ENCODE measurements at regions not wholly inside any gene's neighbourhood (a gene's known extent, or its start where the extent isn't known, plus 50 kb on each side); places are given as distances from the start of the nearest gene placed in this dataset.

DNA sequence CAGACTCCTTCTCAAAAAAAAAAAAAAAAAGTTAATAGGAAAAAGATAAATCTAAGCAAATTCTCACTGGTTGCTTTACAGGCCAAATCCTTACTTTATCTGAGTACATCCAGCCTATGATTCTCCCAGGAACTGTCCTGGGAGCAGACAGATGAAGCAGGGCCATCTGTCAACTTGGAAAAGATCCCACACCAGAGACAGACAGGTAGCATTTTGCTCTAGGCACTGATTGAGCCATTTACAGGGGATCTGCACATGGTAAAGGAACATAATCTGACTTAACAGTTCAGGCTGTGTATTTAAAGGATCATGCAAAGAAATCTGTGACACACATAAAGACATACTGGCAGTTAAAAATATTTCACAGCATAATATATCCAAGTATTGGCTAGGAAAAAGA is 1006.5 kb downstream of the TBL1XR1 start:
- Mint-ChIP-seq H3K4me1 (peaks cover 19% of the 10 kb centered on the region), H3K27ac (peak overlapping the region; percentile 59; the same call in 1 of the 2 replicates), H3K9me3 (peaks cover 17% of the 10 kb centered on the region), H3K27me3 (ENCODE audit: low read depth) (no peaks in the 10 kb centered on the region), H3K4me3 (no peak overlapping the region), H3K36me3 (no peaks in the 10 kb centered on the region)
- no peak for DNase-seq (ENCODE audit: low spot score)
- ChIA-PET CTCF (no interaction called here), POLR2A (no interaction called here)
- no peak for ATAC-seq
- no peak for TF ChIP-seq CREB1 (CRISPR knock-in tag; IDR thresholded peaks at IDR 0.05)
- TF ChIP-seq NFYB (CRISPR knock-in tag; conservative IDR thresholded peaks at IDR 0.05; ENCODE audit: low read depth), result no peak
- TF ChIP-seq, protein P1, sequence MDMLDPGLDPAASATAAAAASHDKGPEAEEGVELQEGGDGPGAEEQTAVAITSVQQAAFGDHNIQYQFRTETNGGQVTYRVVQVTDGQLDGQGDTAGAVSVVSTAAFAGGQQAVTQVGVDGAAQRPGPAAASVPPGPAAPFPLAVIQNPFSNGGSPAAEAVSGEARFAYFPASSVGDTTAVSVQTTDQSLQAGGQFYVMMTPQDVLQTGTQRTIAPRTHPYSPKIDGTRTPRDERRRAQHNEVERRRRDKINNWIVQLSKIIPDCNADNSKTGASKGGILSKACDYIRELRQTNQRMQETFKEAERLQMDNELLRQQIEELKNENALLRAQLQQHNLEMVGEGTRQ (CRISPR knock-in tag; IDR thresholded peaks at IDR 0.05), result no peak
- no peak for TF ChIP-seq MYBL2 (CRISPR knock-in tag; IDR thresholded peaks at IDR 0.05)
- TF ChIP-seq, protein P2, sequence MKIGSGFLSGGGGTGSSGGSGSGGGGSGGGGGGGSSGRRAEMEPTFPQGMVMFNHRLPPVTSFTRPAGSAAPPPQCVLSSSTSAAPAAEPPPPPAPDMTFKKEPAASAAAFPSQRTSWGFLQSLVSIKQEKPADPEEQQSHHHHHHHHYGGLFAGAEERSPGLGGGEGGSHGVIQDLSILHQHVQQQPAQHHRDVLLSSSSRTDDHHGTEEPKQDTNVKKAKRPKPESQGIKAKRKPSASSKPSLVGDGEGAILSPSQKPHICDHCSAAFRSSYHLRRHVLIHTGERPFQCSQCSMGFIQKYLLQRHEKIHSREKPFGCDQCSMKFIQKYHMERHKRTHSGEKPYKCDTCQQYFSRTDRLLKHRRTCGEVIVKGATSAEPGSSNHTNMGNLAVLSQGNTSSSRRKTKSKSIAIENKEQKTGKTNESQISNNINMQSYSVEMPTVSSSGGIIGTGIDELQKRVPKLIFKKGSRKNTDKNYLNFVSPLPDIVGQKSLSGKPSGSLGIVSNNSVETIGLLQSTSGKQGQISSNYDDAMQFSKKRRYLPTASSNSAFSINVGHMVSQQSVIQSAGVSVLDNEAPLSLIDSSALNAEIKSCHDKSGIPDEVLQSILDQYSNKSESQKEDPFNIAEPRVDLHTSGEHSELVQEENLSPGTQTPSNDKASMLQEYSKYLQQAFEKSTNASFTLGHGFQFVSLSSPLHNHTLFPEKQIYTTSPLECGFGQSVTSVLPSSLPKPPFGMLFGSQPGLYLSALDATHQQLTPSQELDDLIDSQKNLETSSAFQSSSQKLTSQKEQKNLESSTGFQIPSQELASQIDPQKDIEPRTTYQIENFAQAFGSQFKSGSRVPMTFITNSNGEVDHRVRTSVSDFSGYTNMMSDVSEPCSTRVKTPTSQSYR (CRISPR knock-in tag; IDR thresholded peaks at IDR 0.05), result no peak
- no peak for TF ChIP-seq FOXK1 (CRISPR knock-in tag; IDR thresholded peaks at IDR 0.05)
- no peak for TF ChIP-seq ZNF396 (CRISPR knock-in tag; IDR thresholded peaks at IDR 0.05; ENCODE audit: borderline replicate concordance)
- TF ChIP-seq NFATC4 (CRISPR knock-in tag; IDR thresholded peaks at IDR 0.05), result no peak
- TF ChIP-seq EMX1 (CRISPR knock-in tag; IDR thresholded peaks at IDR 0.05), result no peak
- TF ChIP-seq ZNF317 (CRISPR knock-in tag; IDR thresholded peaks at IDR 0.05; ENCODE audit: borderline replicate concordance, low read depth), result no peak
- TF ChIP-seq TEAD4 (CRISPR knock-in tag; IDR thresholded peaks at IDR 0.05), result no peak
- TF ChIP-seq FOXJ3 (CRISPR knock-in tag; IDR thresholded peaks at IDR 0.05; ENCODE audit: borderline replicate concordance), result no peak
- TF ChIP-seq RORB (CRISPR knock-in tag; IDR thresholded peaks at IDR 0.05), result no peak
- TF ChIP-seq, protein P3, sequence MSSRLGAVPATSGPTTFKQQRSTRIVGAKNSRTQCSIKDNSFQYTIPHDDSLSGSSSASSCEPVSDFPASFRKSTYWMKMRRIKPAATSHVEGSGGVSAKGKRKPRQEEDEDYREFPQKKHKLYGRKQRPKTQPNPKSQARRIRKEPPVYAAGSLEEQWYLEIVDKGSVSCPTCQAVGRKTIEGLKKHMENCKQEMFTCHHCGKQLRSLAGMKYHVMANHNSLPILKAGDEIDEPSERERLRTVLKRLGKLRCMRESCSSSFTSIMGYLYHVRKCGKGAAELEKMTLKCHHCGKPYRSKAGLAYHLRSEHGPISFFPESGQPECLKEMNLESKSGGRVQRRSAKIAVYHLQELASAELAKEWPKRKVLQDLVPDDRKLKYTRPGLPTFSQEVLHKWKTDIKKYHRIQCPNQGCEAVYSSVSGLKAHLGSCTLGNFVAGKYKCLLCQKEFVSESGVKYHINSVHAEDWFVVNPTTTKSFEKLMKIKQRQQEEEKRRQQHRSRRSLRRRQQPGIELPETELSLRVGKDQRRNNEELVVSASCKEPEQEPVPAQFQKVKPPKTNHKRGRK (CRISPR knock-in tag; IDR thresholded peaks at IDR 0.05; ENCODE audit: borderline replicate concordance), result no peak
- TF ChIP-seq, protein P4, sequence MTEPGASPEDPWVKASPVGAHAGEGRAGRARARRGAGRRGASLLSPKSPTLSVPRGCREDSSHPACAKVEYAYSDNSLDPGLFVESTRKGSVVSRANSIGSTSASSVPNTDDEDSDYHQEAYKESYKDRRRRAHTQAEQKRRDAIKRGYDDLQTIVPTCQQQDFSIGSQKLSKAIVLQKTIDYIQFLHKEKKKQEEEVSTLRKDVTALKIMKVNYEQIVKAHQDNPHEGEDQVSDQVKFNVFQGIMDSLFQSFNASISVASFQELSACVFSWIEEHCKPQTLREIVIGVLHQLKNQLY (CRISPR knock-in tag; IDR thresholded peaks at IDR 0.05), result no peak
- no peak for TF ChIP-seq ZNF263 (CRISPR knock-in tag; IDR thresholded peaks at IDR 0.05; ENCODE audit: low read depth)

DNA sequence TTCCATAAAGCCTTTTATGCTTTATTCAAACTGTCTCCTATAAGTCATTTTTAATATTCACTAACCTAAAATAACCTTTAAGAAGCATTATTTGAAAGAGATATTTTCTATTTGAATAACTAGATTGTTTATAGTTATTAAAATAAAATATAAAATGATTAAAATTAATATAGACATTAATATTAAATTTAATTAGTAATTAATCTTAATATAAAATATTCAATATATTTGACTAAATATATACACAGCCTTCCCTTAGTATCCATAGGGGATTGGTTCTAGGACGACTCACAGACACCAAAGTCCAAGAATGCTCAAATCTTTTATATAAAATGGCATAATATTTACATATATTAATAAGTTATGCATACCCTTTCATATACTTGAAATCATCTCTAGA is 1014.1 kb downstream of the TBL1XR1 start:
- DNase-seq (ENCODE audit: low spot score) (no peak), ATAC-seq (no peak)
- H3K4me1 Mint-ChIP-seq, result peaks cover under 1% of the 10 kb centered on the region
- peak; percentile 95 for TF ChIP-seq HMGA2 (CRISPR knock-in tag; IDR thresholded peaks at IDR 0.05)
- TF ChIP-seq, protein P5, sequence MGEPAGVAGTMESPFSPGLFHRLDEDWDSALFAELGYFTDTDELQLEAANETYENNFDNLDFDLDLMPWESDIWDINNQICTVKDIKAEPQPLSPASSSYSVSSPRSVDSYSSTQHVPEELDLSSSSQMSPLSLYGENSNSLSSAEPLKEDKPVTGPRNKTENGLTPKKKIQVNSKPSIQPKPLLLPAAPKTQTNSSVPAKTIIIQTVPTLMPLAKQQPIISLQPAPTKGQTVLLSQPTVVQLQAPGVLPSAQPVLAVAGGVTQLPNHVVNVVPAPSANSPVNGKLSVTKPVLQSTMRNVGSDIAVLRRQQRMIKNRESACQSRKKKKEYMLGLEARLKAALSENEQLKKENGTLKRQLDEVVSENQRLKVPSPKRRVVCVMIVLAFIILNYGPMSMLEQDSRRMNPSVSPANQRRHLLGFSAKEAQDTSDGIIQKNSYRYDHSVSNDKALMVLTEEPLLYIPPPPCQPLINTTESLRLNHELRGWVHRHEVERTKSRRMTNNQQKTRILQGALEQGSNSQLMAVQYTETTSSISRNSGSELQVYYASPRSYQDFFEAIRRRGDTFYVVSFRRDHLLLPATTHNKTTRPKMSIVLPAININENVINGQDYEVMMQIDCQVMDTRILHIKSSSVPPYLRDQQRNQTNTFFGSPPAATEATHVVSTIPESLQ (CRISPR knock-in tag; IDR thresholded peaks at IDR 0.05), result no peak
- TF ChIP-seq, protein P6, sequence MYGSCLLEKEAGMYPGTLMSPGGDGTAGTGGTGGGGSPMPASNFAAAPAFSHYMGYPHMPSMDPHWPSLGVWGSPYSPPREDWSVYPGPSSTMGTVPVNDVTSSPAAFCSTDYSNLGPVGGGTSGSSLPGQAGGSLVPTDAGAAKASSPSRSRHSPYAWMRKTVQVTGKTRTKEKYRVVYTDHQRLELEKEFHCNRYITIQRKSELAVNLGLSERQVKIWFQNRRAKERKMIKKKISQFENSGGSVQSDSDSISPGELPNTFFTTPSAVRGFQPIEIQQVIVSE (CRISPR knock-in tag; IDR thresholded peaks at IDR 0.05; ENCODE audit: borderline replicate concordance), result no peak
- POLR2A ChIA-PET, result no interaction called here
- H3K9me3 Mint-ChIP-seq, result peaks cover 15% of the 10 kb centered on the region
- H3K36me3 Mint-ChIP-seq, result no peaks in the 10 kb centered on the region
- CTCF ChIA-PET, result no interaction called here
- no peak overlapping the region for H3K27ac Mint-ChIP-seq
- no peak overlapping the region for H3K4me3 Mint-ChIP-seq
- H3K27me3 Mint-ChIP-seq (ENCODE audit: low read depth), result no peaks in the 10 kb centered on the region

All from WTC11 (cell line).